Glutamatergic neuron (in vitro differentiated cells): ENCODE measurements at regions not wholly inside any gene's neighbourhood (a gene's known extent, or its start where the extent isn't known, plus 50 kb on each side); places are given as distances from the start of the nearest gene placed in this dataset.

Experiments used
- DNase-seq: peaks from one replicate; pipeline ENCODE4 v3.0.0; 2022
- H3K27ac Mint-ChIP-seq: one replicate; pipeline ENCODE4 v1.8.0; 2020; ENCODE audit warnings: mild to moderate bottlenecking, mixed read lengths, inconsistent platforms; ENCODE audit not compliant: unreplicated experiment
- H3K27me3 Mint-ChIP-seq: one replicate; pipeline ENCODE4 v1.8.0; 2020; ENCODE audit warnings: mild to moderate bottlenecking, moderate library complexity, mixed read lengths, inconsistent platforms; ENCODE audit not compliant: unreplicated experiment
- H3K36me3 Mint-ChIP-seq: one replicate; pipeline ENCODE4 v1.8.0; 2020; ENCODE audit warnings: mild to moderate bottlenecking, mixed read lengths, inconsistent platforms; ENCODE audit not compliant: unreplicated experiment
- H3K4me1 Mint-ChIP-seq: one replicate; pipeline ENCODE4 v1.8.0; 2020; ENCODE audit warnings: mild to moderate bottlenecking, low read depth, mixed read lengths, inconsistent platforms; ENCODE audit not compliant: unreplicated experiment
- H3K4me3 Mint-ChIP-seq: one replicate; pipeline ENCODE4 v1.8.0; 2020; ENCODE audit warnings: mild to moderate bottlenecking, mixed read lengths, inconsistent platforms; ENCODE audit not compliant: unreplicated experiment
- H3K9me3 Mint-ChIP-seq: one replicate; pipeline ENCODE4 v1.8.0; 2020; ENCODE audit warnings: mild to moderate bottlenecking, moderate library complexity, mixed read lengths, inconsistent platforms; ENCODE audit not compliant: unreplicated experiment
- CTCF ChIP-seq: fragments of 200-600 bp; sonication (generic); IDR thresholded peaks from one replicate; pipeline ENCODE4 v1.5.0; 2021; ENCODE audit not compliant: partially characterized antibody, unreplicated experiment

GRCh38 chrX:39251995-39252394 lies 450.7 kb downstream of the MID1IP1 start:
- Mint-ChIP-seq H3K9me3 (peaks cover 2% of the 10 kb centered on the region), H3K27me3 (no peaks in the 10 kb centered on the region), H3K4me1 (peaks cover 2% of the 10 kb centered on the region), H3K36me3 (no peaks in the 10 kb centered on the region), H3K27ac (no peak overlapping the region), H3K4me3 (no peak overlapping the region)
- no peak for DNase-seq
- no peak for TF ChIP-seq CTCF

GRCh38 chrX:39253551-39253950 lies 452.3 kb downstream of the MID1IP1 start:
- no peaks in the 10 kb centered on the region for H3K27me3 Mint-ChIP-seq
- H3K27ac Mint-ChIP-seq = no peak overlapping the region
- DNase-seq = no peak
- H3K9me3 Mint-ChIP-seq = peaks cover 2% of the 10 kb centered on the region
- H3K4me1 Mint-ChIP-seq = peaks cover 3% of the 10 kb centered on the region
- no peaks in the 10 kb centered on the region for H3K36me3 Mint-ChIP-seq
- H3K4me3 Mint-ChIP-seq = no peak overlapping the region
- no peak for TF ChIP-seq CTCF

DNA sequence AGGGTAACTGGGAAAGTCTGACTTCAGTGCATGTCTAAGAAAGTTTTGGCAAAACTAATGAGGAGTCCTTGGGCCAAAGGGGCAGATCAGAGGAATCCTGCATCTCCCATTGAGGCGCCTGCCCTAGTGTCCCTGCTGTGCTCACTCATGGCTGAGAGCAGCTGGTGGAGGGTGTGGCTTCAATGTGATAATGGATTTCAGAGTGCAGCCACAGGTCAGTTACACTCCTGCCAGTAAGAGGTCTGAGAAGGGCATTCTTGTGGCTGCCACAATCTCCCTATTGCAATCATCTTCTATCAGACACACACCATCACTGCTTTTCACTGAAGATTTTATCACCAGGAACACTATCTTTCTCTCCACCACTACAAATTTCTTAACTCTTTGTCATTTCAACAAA lies 457.1 kb downstream of the MID1IP1 start:
- peaks cover 1% of the 10 kb centered on the region for H3K4me1 Mint-ChIP-seq
- H3K27me3 Mint-ChIP-seq = no peaks in the 10 kb centered on the region
- H3K4me3 Mint-ChIP-seq = no peak overlapping the region
- no peaks in the 10 kb centered on the region for H3K36me3 Mint-ChIP-seq
- no peak overlapping the region for H3K27ac Mint-ChIP-seq
- no peaks in the 10 kb centered on the region for H3K9me3 Mint-ChIP-seq
- TF ChIP-seq CTCF = no peak
- DNase-seq = peak; percentile 29

DNA sequence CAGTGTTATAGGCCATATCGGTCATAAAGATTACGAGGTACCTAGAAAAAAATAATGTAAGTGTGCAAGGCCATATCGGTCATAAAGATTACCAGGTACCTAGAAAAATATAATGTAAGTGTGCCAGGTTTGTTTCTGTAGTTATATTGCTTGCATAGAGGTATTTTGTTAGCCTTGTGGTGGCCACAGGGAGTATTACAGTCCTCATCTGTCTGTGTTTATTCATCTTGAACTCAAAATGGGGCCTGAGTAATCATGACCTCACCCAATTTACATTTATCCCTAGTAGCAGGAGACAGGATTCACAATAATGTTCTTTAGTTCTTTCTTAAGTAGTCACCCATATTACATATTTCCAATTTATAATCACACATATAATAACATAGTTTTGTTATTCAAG lies 459.7 kb downstream of the MID1IP1 start:
- Mint-ChIP-seq H3K36me3 (no peaks in the 10 kb centered on the region), H3K27me3 (no peaks in the 10 kb centered on the region), H3K4me1 (peaks cover 1% of the 10 kb centered on the region), H3K27ac (no peak overlapping the region), H3K9me3 (peaks cover 1% of the 10 kb centered on the region), H3K4me3 (no peak overlapping the region)
- DNase-seq = no peak
- no peak for TF ChIP-seq CTCF

DNA sequence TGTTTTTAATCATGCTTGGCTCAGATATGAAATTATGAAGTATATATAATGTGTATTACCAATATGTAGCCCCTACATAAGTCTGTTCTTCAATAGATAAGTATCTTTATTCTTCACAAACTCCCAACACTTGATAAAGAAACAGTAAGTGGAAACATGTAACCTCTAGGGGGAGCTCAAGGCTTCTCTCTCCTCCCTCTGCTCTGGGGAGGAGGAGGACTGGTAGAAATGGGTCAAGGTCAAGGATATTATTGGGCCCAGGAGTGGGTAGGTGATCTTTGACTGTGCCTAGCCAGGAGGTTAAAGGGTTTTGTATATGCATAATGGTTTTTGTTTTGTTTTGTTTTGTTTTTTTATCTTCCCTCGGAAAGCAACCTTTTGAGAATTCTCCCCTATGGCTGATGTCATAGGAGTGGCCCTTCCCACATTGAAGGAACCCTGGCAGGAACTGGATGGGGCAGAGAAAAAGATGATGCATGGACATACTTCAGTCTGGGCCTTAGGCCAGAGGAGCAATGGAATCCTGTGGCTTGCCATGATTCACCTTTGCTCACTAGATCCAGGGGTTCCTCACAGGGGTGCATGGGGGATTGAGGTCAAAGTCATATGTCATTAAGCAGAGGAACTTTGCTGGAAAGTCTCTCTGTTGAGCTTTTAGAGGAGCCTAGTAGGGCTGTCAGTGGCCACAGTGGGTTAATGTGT lies 460.3 kb downstream of the MID1IP1 start:
- no peak for DNase-seq
- Mint-ChIP-seq H3K27me3 (no peaks in the 10 kb centered on the region), H3K4me1 (peaks cover 1% of the 10 kb centered on the region), H3K27ac (no peak overlapping the region), H3K9me3 (peaks cover 1% of the 10 kb centered on the region), H3K4me3 (no peak overlapping the region), H3K36me3 (no peaks in the 10 kb centered on the region)
- TF ChIP-seq CTCF = peak; percentile 44
